HepG2 (cell line): ENCODE measurements at regions not wholly inside any gene's neighbourhood (a gene's known extent, or its start where the extent isn't known, plus 50 kb on each side); places are given as distances from the start of the nearest gene placed in this dataset.

Experiments
- ATAC-seq: fragments of 200-7000 bp; cut with Tn5 transposase; 3 replicates; pipeline ENCODE4 v1.9.1; 2020; ENCODE audit warnings: mild to moderate bottlenecking, moderate library complexity
- BruUV-seq: library from RNA; stranded (reverse); fragments of 400-500 nt; replicated peaks from 2 replicates; lab custom pipeline; 2021; lab: Mats Ljungman, UMichigan
- CTCF ChIA-PET: fragments of 300-600 bp; formaldehyde crosslinking; extraction: SDS; loops from one replicate; lab custom pipeline; 2021; ENCODE audit warnings: low total read pairs, inconsistent platforms, low intra/inter-chr PET ratio; lab: Yijun Ruan, JAX
- POLR2A ChIA-PET: fragments of 350-600 bp; sonication (Branson Sonifier 250); formaldehyde crosslinking; loops from one replicate; lab custom pipeline; 2020; ENCODE audit warnings: antibody characterized with exemption, inconsistent platforms; lab: Yijun Ruan, JAX
- DNase-seq: peaks from one replicate; pipeline ENCODE4 v3.0.0-alpha.2; 2015; ENCODE audit warnings: low spot score
- FAIRE-seq: peaks from 3 replicates; lab custom pipeline; 2011; peaks lifted over from hg19 to GRCh38; lab: Jason Lieb, UNC
- H2AFZ ChIP-seq: one replicate; pipeline ENCODE4 v1.6.1; 2011; ENCODE audit warnings: low read length, inconsistent platforms
- H3K27ac ChIP-seq: fragments of 300-600 bp; 3 replicates; pipeline ENCODE4 v1.8.0; 2011; ENCODE audit warnings: mixed run types, mild to moderate bottlenecking, mixed read lengths, low read length, inconsistent platforms; ENCODE audit not compliant: insufficient read depth; ENCODE audit errors: extremely low read length
- H3K27me3 ChIP-seq, 2 experiments: fragments of 200-600 bp in 1 of 2; 2 replicates in 1 of 2; 3 replicates in 1 of 2; pipeline versions ENCODE4 v1.6.0 to v1.8.0; 2011; ENCODE audit warnings: low read length in 2 of 2, mild to moderate bottlenecking in 2 of 2, moderate library complexity in 2 of 2, inconsistent platforms in 1 of 2; ENCODE audit not compliant: insufficient read depth in 2 of 2, control insufficient read depth in 1 of 2
- H3K36me3 ChIP-seq, 2 experiments: fragments of 200-600 bp in 1 of 2; replicated peaks in 1 of 2; 2 replicates in 1 of 2; 3 replicates in 1 of 2; pipeline versions ENCODE4 v1.5.1 to v1.8.0; 2011; ENCODE audit warnings: low read length in 2 of 2, inconsistent platforms in 1 of 2; ENCODE audit not compliant: insufficient read depth in 2 of 2, control insufficient read depth in 1 of 2
- H3K4me1 ChIP-seq: 2 replicates; pipeline ENCODE4 v1.5.1; 2012; ENCODE audit warnings: low read length, inconsistent platforms; ENCODE audit not compliant: insufficient read depth
- H3K4me2 ChIP-seq: 2 replicates; pipeline ENCODE4 v1.6.0; 2011; ENCODE audit warnings: low read depth, low read length, inconsistent platforms
- H3K4me3 ChIP-seq, 3 experiments: fragments of 200-600 bp in 1 of 3; sonication (generic), shearing (Covaris generic) in 1 of 3; replicated peaks in 1 of 3; 2 replicates each; pipeline ENCODE4 v1.5.1; 2011 to 2016; ENCODE audit warnings: low read length in 3 of 3, inconsistent platforms in 2 of 3, low read depth in 2 of 3, mild to moderate bottlenecking in 2 of 3, control low read depth in 1 of 3, mixed read lengths in 1 of 3; ENCODE audit not compliant: insufficient read depth in 1 of 3
- H3K79me2 ChIP-seq: one replicate; pipeline ENCODE4 v1.6.1; 2011; ENCODE audit warnings: low read length, inconsistent platforms; ENCODE audit not compliant: insufficient read depth
- H3K9ac ChIP-seq: 2 replicates; pipeline ENCODE4 v1.6.0; 2011; ENCODE audit warnings: mild to moderate bottlenecking, low read depth, low read length, inconsistent platforms; ENCODE audit not compliant: insufficient read depth
- H3K9me3 ChIP-seq: 2 replicates; pipeline ENCODE4 v1.5.1; 2012; ENCODE audit warnings: mild to moderate bottlenecking, low read length
- H4K20me1 ChIP-seq: 2 replicates; pipeline ENCODE4 v1.6.0; 2011; ENCODE audit warnings: inconsistent platforms, mild to moderate bottlenecking, low read length, moderate library complexity; ENCODE audit not compliant: insufficient read depth
- GATAD1 ChIP-seq: IDR thresholded peaks from 2 replicates; pipeline ENCODE4 v1.6.1; 2016; ENCODE audit warnings: missing genetic modification reagents, missing compliant biosample characterization
- PHF8 ChIP-seq: sonication (generic); formaldehyde crosslinking; IDR thresholded peaks from 2 replicates; pipeline ENCODE4 v1.5.0; 2020; ENCODE audit warnings: missing genetic modification reagents
- ZBTB7B ChIP-seq: sonication (generic); formaldehyde crosslinking; IDR thresholded peaks from 2 replicates; pipeline ENCODE4 v1.4.0; 2020; ENCODE audit warnings: missing genetic modification reagents
- ZNF605 ChIP-seq: sonication (generic); formaldehyde crosslinking; IDR thresholded peaks from 2 replicates; pipeline ENCODE4 v1.8.0; 2022; ENCODE audit warnings: mild to moderate bottlenecking, missing genetic modification reagents
- WGBS: methylation state at CpG from one replicate; pipeline ENCODE4 v1.1.6; 2017; ENCODE audit warnings: low lambda C conversion rate; 5-methylcytosine and 5-hydroxymethylcytosine counted together
- in situ Hi-C: cut with HindIII; loops from 2 replicates; pipeline ENCODE4 v1.10.0; 2017; ENCODE audit warnings: low pct_unique_long_range_greater_than_20kb; ENCODE audit not compliant: extremely low pct_ligation_motif_present
- intact Hi-C: fragments of 100-400 bp; cut with micrococcal nuclease; formaldehyde crosslinking; loops from one replicate; pipeline ENCODE4 v1.10.0; 2022; ENCODE audit not compliant: unreplicated experiment
- TF ChIP-seq, protein P1 (sequence below), 2 experiments: sonication (generic) in 1 of 2; formaldehyde crosslinking in 1 of 2; IDR thresholded peaks; 2 replicates each; pipeline versions ENCODE4 v1.4.0 to v1.6.1; 2016 to 2020; ENCODE audit warnings: borderline replicate concordance in 1 of 2, low read depth in 1 of 2, mild to moderate bottlenecking in 1 of 2, missing genetic modification reagents in 1 of 2
- TF ChIP-seq, protein P2 (sequence below): sonication (generic); formaldehyde crosslinking; IDR thresholded peaks from 2 replicates; pipeline ENCODE4 v1.9.0; 2022; ENCODE audit warnings: missing genetic modification reagents, mild to moderate bottlenecking, borderline replicate concordance
- TF ChIP-seq, protein P3 (sequence below): sonication (generic); formaldehyde crosslinking; IDR thresholded peaks from 2 replicates; pipeline ENCODE4 v1.5.1; 2020; ENCODE audit warnings: missing genetic modification reagents, mild to moderate bottlenecking, borderline replicate concordance

DNA sequence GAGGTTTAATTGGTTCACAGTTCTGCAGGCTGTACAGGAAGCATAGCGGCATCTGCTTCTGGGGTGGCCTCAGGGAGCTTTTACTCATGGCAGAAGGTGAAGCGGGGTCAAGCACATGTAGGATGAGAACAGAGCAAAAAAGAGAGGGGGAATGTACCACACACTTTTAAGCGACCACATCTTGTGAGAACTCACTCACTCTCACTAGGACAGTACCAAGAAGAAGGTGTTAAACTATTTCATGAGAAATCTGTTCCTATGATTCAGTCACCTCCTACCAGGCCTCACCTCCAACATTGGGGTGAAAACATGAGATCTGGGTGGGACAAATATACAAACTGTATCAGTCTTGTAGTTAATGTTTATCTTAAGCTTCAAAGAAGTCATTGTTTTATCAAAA is 174.7 kb downstream of the GNAI1 start:
- ChIA-PET CTCF (no interaction called here), POLR2A (no interaction called here)
- in situ Hi-C loops: no loop called here
- Histone ChIP-seq H3K4me3 (no peak overlapping the region), H3K27ac (no peak overlapping the region), H3K4me2 (no peak overlapping the region), H3K27me3 (no peaks in the 10 kb centered on the region), H3K4me1 (no peaks in the 10 kb centered on the region; the same call in 1 of the 2 replicates), H4K20me1 (no peaks in the 10 kb centered on the region), H3K36me3 (no peaks in the 10 kb centered on the region), H2AFZ (no peak overlapping the region), H3K9me3 (no peaks in the 10 kb centered on the region), H3K9ac (no peak overlapping the region), H3K79me2 (no peaks in the 10 kb centered on the region)
- ATAC-seq (no peak), DNase-seq (no peak), FAIRE-seq (no peak)
- TF ChIP-seq ZBTB7B (CRISPR knock-in tag): no peak
- TF ChIP-seq GATAD1: no peak
- TF ChIP-seq, protein P1, sequence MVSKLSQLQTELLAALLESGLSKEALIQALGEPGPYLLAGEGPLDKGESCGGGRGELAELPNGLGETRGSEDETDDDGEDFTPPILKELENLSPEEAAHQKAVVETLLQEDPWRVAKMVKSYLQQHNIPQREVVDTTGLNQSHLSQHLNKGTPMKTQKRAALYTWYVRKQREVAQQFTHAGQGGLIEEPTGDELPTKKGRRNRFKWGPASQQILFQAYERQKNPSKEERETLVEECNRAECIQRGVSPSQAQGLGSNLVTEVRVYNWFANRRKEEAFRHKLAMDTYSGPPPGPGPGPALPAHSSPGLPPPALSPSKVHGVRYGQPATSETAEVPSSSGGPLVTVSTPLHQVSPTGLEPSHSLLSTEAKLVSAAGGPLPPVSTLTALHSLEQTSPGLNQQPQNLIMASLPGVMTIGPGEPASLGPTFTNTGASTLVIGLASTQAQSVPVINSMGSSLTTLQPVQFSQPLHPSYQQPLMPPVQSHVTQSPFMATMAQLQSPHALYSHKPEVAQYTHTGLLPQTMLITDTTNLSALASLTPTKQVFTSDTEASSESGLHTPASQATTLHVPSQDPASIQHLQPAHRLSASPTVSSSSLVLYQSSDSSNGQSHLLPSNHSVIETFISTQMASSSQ (IDR thresholded peaks at IDR 0.05; ENCODE audit: low read depth): no peak
- TF ChIP-seq, protein P1 (CRISPR knock-in tag; IDR thresholded peaks at IDR 0.05; ENCODE audit: borderline replicate concordance): no peak
- TF ChIP-seq, protein P2, sequence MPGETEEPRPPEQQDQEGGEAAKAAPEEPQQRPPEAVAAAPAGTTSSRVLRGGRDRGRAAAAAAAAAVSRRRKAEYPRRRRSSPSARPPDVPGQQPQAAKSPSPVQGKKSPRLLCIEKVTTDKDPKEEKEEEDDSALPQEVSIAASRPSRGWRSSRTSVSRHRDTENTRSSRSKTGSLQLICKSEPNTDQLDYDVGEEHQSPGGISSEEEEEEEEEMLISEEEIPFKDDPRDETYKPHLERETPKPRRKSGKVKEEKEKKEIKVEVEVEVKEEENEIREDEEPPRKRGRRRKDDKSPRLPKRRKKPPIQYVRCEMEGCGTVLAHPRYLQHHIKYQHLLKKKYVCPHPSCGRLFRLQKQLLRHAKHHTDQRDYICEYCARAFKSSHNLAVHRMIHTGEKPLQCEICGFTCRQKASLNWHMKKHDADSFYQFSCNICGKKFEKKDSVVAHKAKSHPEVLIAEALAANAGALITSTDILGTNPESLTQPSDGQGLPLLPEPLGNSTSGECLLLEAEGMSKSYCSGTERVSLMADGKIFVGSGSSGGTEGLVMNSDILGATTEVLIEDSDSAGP (CRISPR knock-in tag): no peak
- TF ChIP-seq PHF8 (CRISPR knock-in tag): no peak
- TF ChIP-seq, protein P3, sequence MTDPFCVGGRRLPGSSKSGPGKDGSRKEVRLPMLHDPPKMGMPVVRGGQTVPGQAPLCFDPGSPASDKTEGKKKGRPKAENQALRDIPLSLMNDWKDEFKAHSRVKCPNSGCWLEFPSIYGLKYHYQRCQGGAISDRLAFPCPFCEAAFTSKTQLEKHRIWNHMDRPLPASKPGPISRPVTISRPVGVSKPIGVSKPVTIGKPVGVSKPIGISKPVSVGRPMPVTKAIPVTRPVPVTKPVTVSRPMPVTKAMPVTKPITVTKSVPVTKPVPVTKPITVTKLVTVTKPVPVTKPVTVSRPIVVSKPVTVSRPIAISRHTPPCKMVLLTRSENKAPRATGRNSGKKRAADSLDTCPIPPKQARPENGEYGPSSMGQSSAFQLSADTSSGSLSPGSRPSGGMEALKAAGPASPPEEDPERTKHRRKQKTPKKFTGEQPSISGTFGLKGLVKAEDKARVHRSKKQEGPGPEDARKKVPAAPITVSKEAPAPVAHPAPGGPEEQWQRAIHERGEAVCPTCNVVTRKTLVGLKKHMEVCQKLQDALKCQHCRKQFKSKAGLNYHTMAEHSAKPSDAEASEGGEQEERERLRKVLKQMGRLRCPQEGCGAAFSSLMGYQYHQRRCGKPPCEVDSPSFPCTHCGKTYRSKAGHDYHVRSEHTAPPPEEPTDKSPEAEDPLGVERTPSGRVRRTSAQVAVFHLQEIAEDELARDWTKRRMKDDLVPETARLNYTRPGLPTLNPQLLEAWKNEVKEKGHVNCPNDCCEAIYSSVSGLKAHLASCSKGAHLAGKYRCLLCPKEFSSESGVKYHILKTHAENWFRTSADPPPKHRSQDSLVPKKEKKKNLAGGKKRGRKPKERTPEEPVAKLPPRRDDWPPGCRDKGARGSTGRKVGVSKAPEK (CRISPR knock-in tag): no peak
- TF ChIP-seq ZNF605 (CRISPR knock-in tag): no peak
- WGBS: 54% methylated on average over 3 of the region's 3 CpGs
- intact Hi-C loops: no loop called here
- no TSS peak for BruUV-seq
